Neural cell (in vitro differentiated cells): ENCODE measurements at regions not wholly inside any gene's neighbourhood (a gene's known extent, or its start where the extent isn't known, plus 50 kb on each side); places are given as distances from the start of the nearest gene placed in this dataset.

Experiments
- H2AFZ ChIP-seq: fragments of 200-600, 300-800 bp; sonication (generic), shearing (Covaris generic); 2 replicates; pipeline ENCODE4 v1.6.0; 2014; ENCODE audit warnings: low read depth, mild to moderate bottlenecking, antibody characterized with exemption, low read length, moderate library complexity
- H3F3A ChIP-seq: fragments of 200-600 bp; shearing (Covaris generic); 2 replicates; pipeline ENCODE4 v1.6.1; 2016; ENCODE audit warnings: mild to moderate bottlenecking, moderate library complexity, mixed read lengths, antibody characterized with exemption, low read length; ENCODE audit not compliant: insufficient read depth, poor library complexity, severe bottlenecking
- H3K27ac ChIP-seq: fragments of 200-600, 300-800 bp; sonication (generic), shearing (Covaris generic); 2 replicates; pipeline ENCODE4 v1.5.1; 2014; ENCODE audit warnings: mild to moderate bottlenecking, low read length, moderate library complexity
- H3K27me3 ChIP-seq: fragments of 300-800, 200-600 bp; sonication (generic), shearing (Covaris generic); 2 replicates; pipeline ENCODE4 v1.6.0; 2014; ENCODE audit warnings: mild to moderate bottlenecking, low read depth, low read length, moderate library complexity; ENCODE audit not compliant: insufficient read depth
- H3K36me3 ChIP-seq: fragments of 300-800, 200-600 bp; sonication (generic), shearing (Covaris generic); 2 replicates; pipeline ENCODE4 v1.5.1; 2014; ENCODE audit warnings: mild to moderate bottlenecking, antibody characterized with exemption, low read length, moderate library complexity; ENCODE audit not compliant: insufficient read depth
- H3K4me2 ChIP-seq: fragments of 300-800, 200-600 bp; sonication (generic), shearing (Covaris generic); 2 replicates; pipeline ENCODE4 v1.6.0; 2014; ENCODE audit warnings: mild to moderate bottlenecking, low read length
- H3K4me3 ChIP-seq: fragments of 300-800, 200-600 bp; sonication (generic), shearing (Covaris generic); 2 replicates; pipeline ENCODE4 v1.5.1; 2014; ENCODE audit warnings: mild to moderate bottlenecking, low read length, moderate library complexity
- H3K79me2 ChIP-seq: fragments of 200-600 bp; shearing (Covaris generic); replicated peaks from 2 replicates; pipeline ENCODE4 v1.6.0; 2014; ENCODE audit warnings: mild to moderate bottlenecking, low read length, moderate library complexity; ENCODE audit not compliant: insufficient read depth
- H3K9ac ChIP-seq: fragments of 300-800, 200-600 bp; sonication (generic), shearing (Covaris generic); 2 replicates; pipeline ENCODE4 v1.6.1; 2016; ENCODE audit warnings: mild to moderate bottlenecking, low read length, mixed read lengths
- H3K9me2 ChIP-seq: fragments of 200-600 bp; shearing (Covaris generic); 2 replicates; pipeline ENCODE4 v1.6.1; 2016; ENCODE audit warnings: mild to moderate bottlenecking, low read length, mixed read lengths; ENCODE audit not compliant: insufficient read depth
- H3K9me3 ChIP-seq: fragments of 200-600, 300-800 bp; sonication (generic), shearing (Covaris generic); 2 replicates; pipeline ENCODE4 v1.6.1; 2016; ENCODE audit warnings: mild to moderate bottlenecking, mixed run types, low read length, moderate library complexity, mixed read lengths
- H4K20me1 ChIP-seq: fragments of 200-600 bp; shearing (Covaris generic); 2 replicates; pipeline ENCODE4 v1.6.1; 2016; ENCODE audit warnings: mild to moderate bottlenecking, mixed run types; ENCODE audit not compliant: insufficient read depth
- CTCF ChIP-seq: fragments of 450-650 bp; IDR thresholded peaks from 2 replicates; pipeline ENCODE4 v1.5.1; 2014; ENCODE audit warnings: antibody characterized with exemption, mild to moderate bottlenecking, moderate library complexity; ENCODE audit not compliant: poor library complexity, severe bottlenecking
- EP300 ChIP-seq: fragments of 450-650 bp; conservative IDR thresholded peaks from 2 replicates; pipeline ENCODE4 v1.6.1; 2014; ENCODE audit warnings: antibody characterized with exemption, mild to moderate bottlenecking, moderate library complexity; ENCODE audit not compliant: poor library complexity, severe bottlenecking
- EZH2 ChIP-seq: fragments of 200-600, 300-800 bp; shearing (Covaris generic), sonication (generic); IDR thresholded peaks from 2 replicates; pipeline ENCODE4 v1.6.1; 2014; ENCODE audit warnings: antibody characterized with exemption, low read length, borderline replicate concordance, mild to moderate bottlenecking; ENCODE audit not compliant: insufficient read depth, poor library complexity, severe bottlenecking
- MXI1 ChIP-seq: fragments of 450-650 bp; conservative IDR thresholded peaks from 2 replicates; pipeline ENCODE4 v1.6.1; 2014; ENCODE audit warnings: antibody characterized with exemption, mild to moderate bottlenecking; ENCODE audit not compliant: poor library complexity, severe bottlenecking
- POLR2AphosphoS5 ChIP-seq: IDR thresholded peaks from 2 replicates; pipeline ENCODE4 v1.6.1; 2012
- RAD21 ChIP-seq: fragments of 450-650 bp; conservative IDR thresholded peaks from 2 replicates; pipeline ENCODE4 v1.6.1; 2014; ENCODE audit warnings: antibody characterized with exemption, mild to moderate bottlenecking, moderate library complexity
- SMC3 ChIP-seq: fragments of 450-650 bp; conservative IDR thresholded peaks from 2 replicates; pipeline ENCODE4 v1.6.1; 2014; ENCODE audit warnings: antibody characterized with exemption, mild to moderate bottlenecking, moderate library complexity; ENCODE audit not compliant: poor library complexity
- TAF1 ChIP-seq: IDR thresholded peaks from 2 replicates; pipeline ENCODE4 v1.6.1; 2012; ENCODE audit warnings: low read depth
- TF ChIP-seq, protein P1 (sequence below): IDR thresholded peaks from 2 replicates; pipeline ENCODE4 v1.6.1; 2012; ENCODE audit warnings: borderline replicate concordance

GRCh38 chrX:8049827-8050226 is 121.2 kb downstream of the VCX2 start:
- Histone ChIP-seq H3K4me2 (no peak overlapping the region), H3K9me2 (no peaks in the 10 kb centered on the region), H3K36me3 (no peaks in the 10 kb centered on the region), H4K20me1 (no peaks in the 10 kb centered on the region), H3K9me3 (no peaks in the 10 kb centered on the region), H2AFZ (no peak overlapping the region), H3K79me2 (no peaks in the 10 kb centered on the region), H3K4me3 (no peak overlapping the region), H3K9ac (no peak overlapping the region), H3K27ac (no peak overlapping the region), H3K27me3 (no peaks in the 10 kb centered on the region), H3F3A (no peaks in the 10 kb centered on the region)
- no peak for TF ChIP-seq EZH2
- TF ChIP-seq, protein P1, sequence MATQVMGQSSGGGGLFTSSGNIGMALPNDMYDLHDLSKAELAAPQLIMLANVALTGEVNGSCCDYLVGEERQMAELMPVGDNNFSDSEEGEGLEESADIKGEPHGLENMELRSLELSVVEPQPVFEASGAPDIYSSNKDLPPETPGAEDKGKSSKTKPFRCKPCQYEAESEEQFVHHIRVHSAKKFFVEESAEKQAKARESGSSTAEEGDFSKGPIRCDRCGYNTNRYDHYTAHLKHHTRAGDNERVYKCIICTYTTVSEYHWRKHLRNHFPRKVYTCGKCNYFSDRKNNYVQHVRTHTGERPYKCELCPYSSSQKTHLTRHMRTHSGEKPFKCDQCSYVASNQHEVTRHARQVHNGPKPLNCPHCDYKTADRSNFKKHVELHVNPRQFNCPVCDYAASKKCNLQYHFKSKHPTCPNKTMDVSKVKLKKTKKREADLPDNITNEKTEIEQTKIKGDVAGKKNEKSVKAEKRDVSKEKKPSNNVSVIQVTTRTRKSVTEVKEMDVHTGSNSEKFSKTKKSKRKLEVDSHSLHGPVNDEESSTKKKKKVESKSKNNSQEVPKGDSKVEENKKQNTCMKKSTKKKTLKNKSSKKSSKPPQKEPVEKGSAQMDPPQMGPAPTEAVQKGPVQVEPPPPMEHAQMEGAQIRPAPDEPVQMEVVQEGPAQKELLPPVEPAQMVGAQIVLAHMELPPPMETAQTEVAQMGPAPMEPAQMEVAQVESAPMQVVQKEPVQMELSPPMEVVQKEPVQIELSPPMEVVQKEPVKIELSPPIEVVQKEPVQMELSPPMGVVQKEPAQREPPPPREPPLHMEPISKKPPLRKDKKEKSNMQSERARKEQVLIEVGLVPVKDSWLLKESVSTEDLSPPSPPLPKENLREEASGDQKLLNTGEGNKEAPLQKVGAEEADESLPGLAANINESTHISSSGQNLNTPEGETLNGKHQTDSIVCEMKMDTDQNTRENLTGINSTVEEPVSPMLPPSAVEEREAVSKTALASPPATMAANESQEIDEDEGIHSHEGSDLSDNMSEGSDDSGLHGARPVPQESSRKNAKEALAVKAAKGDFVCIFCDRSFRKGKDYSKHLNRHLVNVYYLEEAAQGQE = no peak
- TF ChIP-seq SMC3 = no peak
- no peak for TF ChIP-seq POLR2AphosphoS5
- no peak for TF ChIP-seq CTCF
- TF ChIP-seq EP300 = no peak

DNA sequence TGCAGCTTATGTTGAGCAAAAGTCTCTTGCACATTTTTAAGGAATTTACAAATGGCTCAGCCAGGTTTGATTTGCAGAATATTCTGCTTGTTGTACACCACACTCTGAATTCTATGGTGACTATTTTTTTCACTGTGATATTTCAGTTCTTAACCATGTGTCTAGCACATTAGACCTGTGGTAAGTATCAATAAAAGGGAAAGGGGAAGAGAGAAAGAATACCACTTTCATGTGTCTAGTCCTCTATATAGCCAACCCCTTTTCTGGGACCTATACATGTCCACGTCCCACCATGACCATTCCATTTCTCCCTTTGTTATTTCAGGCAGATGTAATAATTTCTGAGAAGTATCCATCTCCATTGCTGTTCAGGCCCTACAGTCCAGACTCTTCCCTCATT is 121.3 kb upstream of the PNPLA4 start:
- no peak overlapping the region for H3K4me2 ChIP-seq
- H3K79me2 ChIP-seq = no peaks in the 10 kb centered on the region

GRCh38 chrX:8044947-8045346 is 117.7 kb upstream of the PNPLA4 start:
- Histone ChIP-seq H3K27me3 (no peaks in the 10 kb centered on the region), H3F3A (no peaks in the 10 kb centered on the region), H3K9me2 (no peaks in the 10 kb centered on the region), H3K27ac (no peak overlapping the region), H3K9me3 (no peaks in the 10 kb centered on the region), H3K36me3 (no peaks in the 10 kb centered on the region), H3K4me3 (no peak overlapping the region), H3K4me2 (no peak overlapping the region), H3K9ac (no peak overlapping the region), H4K20me1 (no peaks in the 10 kb centered on the region), H3K79me2 (no peaks in the 10 kb centered on the region), H2AFZ (no peak overlapping the region)
- TF ChIP-seq POLR2AphosphoS5 = no peak
- TF ChIP-seq SMC3 = no peak
- no peak for TF ChIP-seq EZH2
- no peak for TF ChIP-seq RAD21
- no peak for TF ChIP-seq TAF1
- TF ChIP-seq, protein P1 = no peak
- TF ChIP-seq CTCF = no peak
- TF ChIP-seq MXI1 = no peak
- TF ChIP-seq EP300 = no peak

More for the DNA sequence above, 121.3 kb upstream of the PNPLA4 start:
- no peak overlapping the region for H3K27ac ChIP-seq
- no peaks in the 10 kb centered on the region for H3K27me3 ChIP-seq
- H2AFZ ChIP-seq = no peak overlapping the region
- H4K20me1 ChIP-seq = no peaks in the 10 kb centered on the region
- no peaks in the 10 kb centered on the region for H3K9me2 ChIP-seq
- no peaks in the 10 kb centered on the region for H3K9me3 ChIP-seq
- H3K4me3 ChIP-seq = no peak overlapping the region
- no peaks in the 10 kb centered on the region for H3K36me3 ChIP-seq
- H3K9ac ChIP-seq = no peak overlapping the region
- TF ChIP-seq TAF1 = no peak
- TF ChIP-seq MXI1 = no peak
- TF ChIP-seq RAD21 = no peak
- TF ChIP-seq POLR2AphosphoS5 = no peak
- no peaks in the 10 kb centered on the region for H3F3A ChIP-seq
